Gastrocnemius medialis (tissue), 4 donors: ENCODE measurements at regions not wholly inside any gene's neighbourhood (a gene's known extent, or its start where the extent isn't known, plus 50 kb on each side); places are given as distances from the start of the nearest gene placed in this dataset.
"Not testable (repeated sequence)": the region's sequence is repeated elsewhere in the genome, so short reads cannot be mapped to it uniquely, and the experiment has no call there.

ENCODE experiments used
- ATAC-seq, 2 donors: fragments of 150-250 bp; one replicate each; pipeline ENCODE4 v1.9.1; 2016
- DNase-seq, 2 donors: peaks; one replicate each; pipeline ENCODE4 v3.0.0-alpha.2; 2019
- H3K27ac ChIP-seq, 4 donors: fragments of 200-600 bp; sonication (generic); 1 replicate in 1 of 4; 2 replicates in 3 of 4; pipeline ENCODE4 v1.5.1; 2016 to 2018; ENCODE audit warnings: mild to moderate bottlenecking in 2 of 4, moderate library complexity in 1 of 4
- H3K27me3 ChIP-seq, 3 donors: fragments of 200-600 bp; sonication (generic) in 2 of 3; 1 replicate in 1 of 3; 2 replicates in 2 of 3; pipeline versions ENCODE4 v1.5.1 to v1.6.0; 2016 to 2019; ENCODE audit warnings: mild to moderate bottlenecking in 1 of 3, moderate library complexity in 1 of 3
- H3K36me3 ChIP-seq, 2 donors: fragments of 200-600 bp; sonication (generic) in 1 of 2; one replicate each; pipeline ENCODE4 v1.5.1; 2017 to 2018
- H3K4me1 ChIP-seq, 2 donors: fragments of 200-600 bp; sonication (generic) in 1 of 2; one replicate each; pipeline ENCODE4 v1.5.1; 2016 to 2017; ENCODE audit warnings: mild to moderate bottlenecking in 2 of 2
- H3K4me3 ChIP-seq, 4 donors: fragments of 200-600 bp; sonication (generic) in 3 of 4; 1 replicate in 1 of 4; 2 replicates in 3 of 4; pipeline ENCODE4 v1.5.1; 2016 to 2019; ENCODE audit warnings: mild to moderate bottlenecking in 2 of 4
- H3K9me3 ChIP-seq, 3 donors: fragments of 200-600 bp; sonication (generic) in 2 of 3; 1 replicate in 1 of 3; 2 replicates in 2 of 3; pipeline ENCODE4 v1.5.1; 2016 to 2019
- POLR2A ChIP-seq, 2 donors: fragments of 450-650 bp; IDR thresholded peaks; one replicate each; pipeline ENCODE4 v1.6.1; 2017; ENCODE audit warnings: antibody characterized with exemption in 2 of 2, mild to moderate bottlenecking in 2 of 2, moderate library complexity in 2 of 2
- in situ Hi-C, 4 donors: fragments of 200-750 bp; cut with MboI; loops; one replicate each; pipeline versions ENCODE4 v1.15.0 to v1.8.0; 2017; ENCODE audit warnings: low sequenced_read_pairs in 4 of 4
- intact Hi-C: fragments of 100-400 bp; cut with DNase I; formaldehyde crosslinking; loops from one replicate; pipeline ENCODE4 v1.15.1; 2023; ENCODE audit warnings: low total_unique reads
- TF ChIP-seq, protein P1 (sequence below), 5 experiments: fragments of 450-650 bp in 3 of 5; fragments of 200-600 bp in 2 of 5; sonication (generic) in 2 of 5; IDR thresholded peaks in 4 of 5; conservative IDR thresholded peaks in 1 of 5; 1 replicate in 4 of 5; 2 replicates in 1 of 5; pipeline ENCODE4 v1.5.1; 2016 to 2019; ENCODE audit warnings: antibody characterized with exemption in 5 of 5, mild to moderate bottlenecking in 3 of 5, moderate library complexity in 3 of 5

DNA sequence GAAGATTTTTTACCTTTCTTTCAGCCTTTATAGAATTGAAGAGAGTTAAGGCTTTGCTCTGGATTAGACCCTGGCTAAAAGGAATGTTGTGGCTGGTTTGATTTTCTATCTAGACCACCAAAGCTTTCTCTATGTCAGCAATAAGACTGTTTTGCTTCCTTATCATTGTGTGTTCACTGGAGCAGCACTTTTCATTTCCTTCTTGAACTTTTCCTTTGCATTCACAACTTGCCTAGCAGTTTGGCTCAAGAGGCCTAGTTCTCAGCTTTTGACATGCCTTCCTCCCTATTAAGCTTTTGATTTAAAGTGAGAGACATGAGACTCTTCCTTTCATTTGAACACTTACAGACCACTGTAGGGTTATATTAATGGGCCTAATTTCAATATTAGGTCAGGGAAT, 64.1 kb upstream of the USP15 start:
- Histone ChIP-seq H3K27me3 (peaks cover 11 to 20% (median 14%) of the 10 kb centered on the region in 3 donors), H3K27ac (no peak overlapping the region), H3K9me3 (no peaks in the 10 kb centered on the region), H3K4me1 (peaks cover 14 to 15% of the 10 kb centered on the region in 2 donors), H3K4me3 (no peak overlapping the region), H3K36me3 (no peaks in the 10 kb centered on the region)
- DNase-seq, result no peak
- TF ChIP-seq POLR2A (IDR thresholded peaks at IDR 0.05), result no peak
- TF ChIP-seq, protein P1, sequence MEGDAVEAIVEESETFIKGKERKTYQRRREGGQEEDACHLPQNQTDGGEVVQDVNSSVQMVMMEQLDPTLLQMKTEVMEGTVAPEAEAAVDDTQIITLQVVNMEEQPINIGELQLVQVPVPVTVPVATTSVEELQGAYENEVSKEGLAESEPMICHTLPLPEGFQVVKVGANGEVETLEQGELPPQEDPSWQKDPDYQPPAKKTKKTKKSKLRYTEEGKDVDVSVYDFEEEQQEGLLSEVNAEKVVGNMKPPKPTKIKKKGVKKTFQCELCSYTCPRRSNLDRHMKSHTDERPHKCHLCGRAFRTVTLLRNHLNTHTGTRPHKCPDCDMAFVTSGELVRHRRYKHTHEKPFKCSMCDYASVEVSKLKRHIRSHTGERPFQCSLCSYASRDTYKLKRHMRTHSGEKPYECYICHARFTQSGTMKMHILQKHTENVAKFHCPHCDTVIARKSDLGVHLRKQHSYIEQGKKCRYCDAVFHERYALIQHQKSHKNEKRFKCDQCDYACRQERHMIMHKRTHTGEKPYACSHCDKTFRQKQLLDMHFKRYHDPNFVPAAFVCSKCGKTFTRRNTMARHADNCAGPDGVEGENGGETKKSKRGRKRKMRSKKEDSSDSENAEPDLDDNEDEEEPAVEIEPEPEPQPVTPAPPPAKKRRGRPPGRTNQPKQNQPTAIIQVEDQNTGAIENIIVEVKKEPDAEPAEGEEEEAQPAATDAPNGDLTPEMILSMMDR (IDR thresholded peaks at IDR 0.05 in 4 of 5, conservative IDR thresholded peaks at IDR 0.05 in 1 of 5), result no peak
- no peak for ATAC-seq
- intact Hi-C loops, result no loop called here
- in situ Hi-C loops, result no loop called here

DNA sequence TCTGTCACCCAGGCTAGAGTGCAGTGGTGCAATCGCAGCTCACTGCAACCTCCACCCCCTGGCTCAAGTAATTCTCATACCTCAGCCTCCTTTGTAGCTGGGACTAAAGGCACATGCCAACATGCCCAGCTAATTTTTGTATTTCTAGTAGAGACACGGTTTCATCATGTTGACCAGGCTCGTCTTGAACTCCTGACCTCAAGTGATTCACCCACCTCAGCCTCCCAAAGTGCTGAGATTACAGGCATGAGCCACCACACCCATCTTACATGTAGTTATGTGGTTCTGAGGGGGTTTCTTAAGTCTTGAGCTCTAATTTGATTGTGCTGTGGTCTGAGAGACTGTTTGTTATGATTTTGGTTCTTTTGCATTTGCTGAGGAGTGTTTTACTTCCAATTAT, 57.3 kb upstream of the USP15 start:
- H3K4me1 ChIP-seq, ATAC-seq, intact Hi-C loops, H3K4me3 ChIP-seq, H3K27me3 ChIP-seq, DNase-seq, in situ Hi-C loops, H3K9me3 ChIP-seq, H3K36me3 ChIP-seq, H3K27ac ChIP-seq: not testable (repeated sequence)

DNA sequence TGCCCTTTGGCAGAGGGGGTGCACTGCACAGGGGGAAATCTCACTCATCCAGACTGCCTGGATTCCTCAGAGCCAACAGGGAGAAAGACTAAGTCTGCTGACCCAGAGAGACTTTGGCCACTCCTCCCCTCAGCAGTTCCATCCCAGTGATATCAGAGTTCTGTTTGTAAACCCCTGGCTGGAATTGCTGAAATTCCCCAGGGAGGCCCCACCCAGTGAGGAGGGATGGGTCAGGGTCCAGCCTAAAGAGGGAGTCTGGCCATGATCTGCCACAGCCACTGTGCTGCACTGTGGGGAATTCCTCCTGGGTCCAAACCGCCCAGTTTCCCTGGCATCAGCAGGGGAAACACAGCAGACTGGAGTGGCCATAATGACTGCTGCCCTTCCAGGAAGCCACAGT, 54.9 kb upstream of the USP15 start:
- H3K27me3 ChIP-seq, result no peaks in the 10 kb centered on the region
- intact Hi-C loops, result no loop called here
- ATAC-seq, result no peak
- in situ Hi-C loops, result no loop called here
- TF ChIP-seq POLR2A (IDR thresholded peaks at IDR 0.05), result no peak
- TF ChIP-seq, protein P1 (IDR thresholded peaks at IDR 0.05 in 4 of 5, conservative IDR thresholded peaks at IDR 0.05 in 1 of 5), result no peak
- no peaks in the 10 kb centered on the region for H3K9me3 ChIP-seq
- H3K36me3 ChIP-seq, result no peaks in the 10 kb centered on the region
- no peak overlapping the region for H3K4me3 ChIP-seq
- no peak for DNase-seq
- no peaks in the 10 kb centered on the region for H3K4me1 ChIP-seq
- no peak overlapping the region for H3K27ac ChIP-seq

DNA sequence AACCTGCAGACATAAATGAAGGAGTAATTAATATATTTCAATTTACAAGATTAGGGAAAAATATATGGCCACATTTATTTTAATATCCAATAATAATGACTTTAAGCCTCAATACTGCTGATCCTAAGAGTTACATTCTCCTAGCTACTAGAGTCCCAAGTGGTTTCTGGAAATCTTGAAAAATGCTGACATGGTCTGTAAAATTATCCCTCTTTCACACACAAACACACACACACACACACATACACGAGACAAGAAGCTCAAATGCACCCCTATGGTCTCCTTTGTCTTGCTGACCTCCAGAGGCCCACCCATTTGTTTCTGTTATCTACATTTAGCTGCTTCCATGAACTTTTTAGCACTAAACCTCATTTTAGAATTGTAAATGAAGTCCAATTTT, 53.0 kb upstream of the USP15 start:
- in situ Hi-C loops, result no loop called here
- Histone ChIP-seq H3K36me3 (no peaks in the 10 kb centered on the region), H3K9me3 (no peaks in the 10 kb centered on the region), H3K27me3 (no peaks in the 10 kb centered on the region), H3K4me1 (no peaks in the 10 kb centered on the region), H3K27ac (no peak overlapping the region), H3K4me3 (no peak overlapping the region)
- intact Hi-C loops, result no loop called here
- TF ChIP-seq POLR2A (IDR thresholded peaks at IDR 0.05), result no peak
- TF ChIP-seq, protein P1 (IDR thresholded peaks at IDR 0.05 in 4 of 5, conservative IDR thresholded peaks at IDR 0.05 in 1 of 5), result no peak
- no peak for DNase-seq
- no peak for ATAC-seq
